ENCODE measurements at regions not wholly inside any gene's neighbourhood (a gene's known extent, or its start where the extent isn't known, plus 50 kb on each side); places are given as distances from the start of the nearest gene placed in this dataset.

GRCh38 chr20:60579941-60580515 lies 621.8 kb downstream of the CDH26 start:
- ChIA-PET CTCF (no interaction called here), POLR2A (no interaction called here)
- no peak overlapping the region for H3K27ac ChIP-seq (ENCODE audit: low read depth, low read length)
- no peaks in the 10 kb centered on the region for H3K36me3 Mint-ChIP-seq
- no peaks in the 10 kb centered on the region for H3K4me1 Mint-ChIP-seq
- H3K9me3 ChIP-seq (ENCODE audit: low read length), result no peaks in the 10 kb centered on the region
- no peaks in the 10 kb centered on the region for H3K9me3 Mint-ChIP-seq
- H3K4me1 ChIP-seq (ENCODE audit: insufficient read depth, low read length), result no peaks in the 10 kb centered on the region
- no peak overlapping the region for H3K4me3 ChIP-seq (ENCODE audit: low read length)
- no peak overlapping the region for H3K27ac Mint-ChIP-seq
- H3K27me3 ChIP-seq (ENCODE audit: insufficient read depth, low read length, poor library complexity, severe bottlenecking), result no peaks in the 10 kb centered on the region
- peaks cover 0 to 2% of the 10 kb centered on the region in 2 donors for H3K27me3 Mint-ChIP-seq
- no peaks in the 10 kb centered on the region for H3K36me3 ChIP-seq (ENCODE audit: insufficient read depth, low read length)
- H3K4me3 Mint-ChIP-seq, result no peak overlapping the region
- no peak for DNase-seq

DNA sequence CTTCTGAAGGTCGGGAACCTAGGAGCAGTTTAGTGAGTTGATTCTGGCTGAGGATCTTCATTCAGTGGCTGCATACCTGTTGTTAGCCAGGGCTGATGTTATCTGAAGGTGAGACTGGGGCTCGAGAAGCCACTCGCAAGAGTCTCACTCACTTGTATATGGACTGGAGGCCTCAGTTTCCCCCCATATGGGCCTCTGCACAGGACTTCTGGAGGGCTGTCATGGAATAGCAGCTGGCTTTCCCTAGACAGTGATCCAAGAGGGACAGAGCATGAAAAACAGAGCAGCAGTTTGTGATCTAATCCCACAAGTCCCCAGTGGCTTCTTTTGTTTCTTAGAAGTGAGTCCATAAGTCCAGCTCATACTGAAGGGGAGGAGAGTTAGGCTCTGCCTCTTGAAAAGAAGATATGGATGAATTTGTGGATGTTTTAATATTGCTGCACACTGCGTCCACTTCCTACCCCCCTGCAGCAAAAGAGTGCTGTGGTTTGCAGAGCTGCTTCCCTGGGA lies 623.4 kb downstream of the CDH26 start:
- Histone ChIP-seq H3K9me3 (ENCODE audit: low read length) (no peaks in the 10 kb centered on the region), H3K4me1 (ENCODE audit: insufficient read depth, low read length) (no peaks in the 10 kb centered on the region), H3K36me3 (ENCODE audit: insufficient read depth, low read length) (no peaks in the 10 kb centered on the region), H3K27me3 (ENCODE audit: insufficient read depth, low read length, poor library complexity, severe bottlenecking) (no peaks in the 10 kb centered on the region), H3K4me3 (ENCODE audit: low read length) (no peak overlapping the region), H3K27ac (ENCODE audit: low read depth, low read length) (no peak overlapping the region)
- peaks cover 0 to under 1% (median 0%) of the 10 kb centered on the region in 5 donors for H3K9me3 Mint-ChIP-seq
- H3K4me1 Mint-ChIP-seq, result no peaks in the 10 kb centered on the region
- no peak for DNase-seq
- H3K4me3 Mint-ChIP-seq, result no peak overlapping the region
- peak overlapping the region in 1 of 8 donors; percentile 28 for H3K27ac Mint-ChIP-seq
- CTCF ChIA-PET, result no interaction called here
- POLR2A ChIA-PET, result no interaction called here
- no peaks in the 10 kb centered on the region for H3K36me3 Mint-ChIP-seq
- peaks cover 0 to 3% of the 10 kb centered on the region in 2 donors for H3K27me3 Mint-ChIP-seq

DNA sequence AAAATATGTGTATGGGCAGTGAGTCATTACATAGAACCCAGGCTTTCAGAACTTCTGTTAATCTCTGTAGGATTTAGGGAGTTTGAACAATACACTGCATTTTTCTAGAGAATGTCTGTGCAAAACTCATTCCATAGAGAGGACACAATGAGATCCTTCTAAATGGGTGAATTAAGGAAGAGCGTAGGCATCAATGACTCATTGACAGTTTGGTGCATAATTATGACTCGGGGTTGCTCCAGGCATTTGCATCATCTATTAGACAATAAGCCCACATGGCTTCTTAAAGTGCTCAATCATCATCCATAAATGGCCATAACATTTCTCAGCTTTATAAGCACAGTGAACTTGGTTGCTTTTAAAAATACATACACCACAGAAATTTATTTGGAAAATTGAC lies 625.5 kb downstream of the CDH26 start:
- Histone ChIP-seq H3K27me3 (ENCODE audit: insufficient read depth, low read length, poor library complexity, severe bottlenecking) (no peaks in the 10 kb centered on the region), H3K36me3 (ENCODE audit: insufficient read depth, low read length) (no peaks in the 10 kb centered on the region), H3K4me1 (ENCODE audit: insufficient read depth, low read length) (no peaks in the 10 kb centered on the region), H3K4me3 (ENCODE audit: low read length) (no peak overlapping the region), H3K9me3 (ENCODE audit: low read length) (no peaks in the 10 kb centered on the region), H3K27ac (ENCODE audit: low read depth, low read length) (no peak overlapping the region)
- no peaks in the 10 kb centered on the region for H3K36me3 Mint-ChIP-seq
- ChIA-PET POLR2A (no interaction called here), CTCF (no interaction called here)
- peaks cover 0 to 1% of the 10 kb centered on the region in 2 donors for H3K27me3 Mint-ChIP-seq
- DNase-seq, result no peak
- no peaks in the 10 kb centered on the region for H3K4me1 Mint-ChIP-seq
- H3K27ac Mint-ChIP-seq, result no peak overlapping the region
- no peak overlapping the region for H3K4me3 Mint-ChIP-seq
- H3K9me3 Mint-ChIP-seq, result peaks cover 0 to 3% (median 0%) of the 10 kb centered on the region in 5 donors

DNA sequence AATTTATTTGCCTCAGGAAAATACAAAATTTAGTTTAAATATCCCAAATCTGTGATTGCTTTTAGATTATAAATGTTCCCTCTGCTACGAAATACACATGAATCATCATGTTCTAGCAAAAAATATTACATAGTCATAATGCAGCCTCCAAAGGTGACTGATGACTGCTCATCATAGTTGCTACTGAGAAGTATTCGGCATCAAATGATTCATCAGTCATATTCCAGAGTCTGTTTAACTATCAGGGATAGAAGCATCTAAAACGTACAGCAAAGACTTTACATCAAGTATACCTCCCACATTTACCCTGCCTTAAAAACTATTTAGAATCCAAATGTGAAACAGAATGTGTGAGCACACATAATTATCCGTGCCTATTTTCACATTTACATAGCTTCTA lies 626.0 kb downstream of the CDH26 start:
- ChIA-PET CTCF (no interaction called here), POLR2A (no interaction called here)
- Mint-ChIP-seq H3K9me3 (peaks cover 0 to 3% (median 0%) of the 10 kb centered on the region in 5 donors), H3K27me3 (peaks cover 0 to 1% of the 10 kb centered on the region in 2 donors), H3K4me1 (no peaks in the 10 kb centered on the region), H3K36me3 (no peaks in the 10 kb centered on the region), H3K27ac (no peak overlapping the region), H3K4me3 (no peak overlapping the region)
- Histone ChIP-seq H3K9me3 (ENCODE audit: low read length) (no peaks in the 10 kb centered on the region), H3K4me3 (ENCODE audit: low read length) (no peak overlapping the region), H3K27me3 (ENCODE audit: insufficient read depth, low read length, poor library complexity, severe bottlenecking) (no peaks in the 10 kb centered on the region), H3K4me1 (ENCODE audit: insufficient read depth, low read length) (no peaks in the 10 kb centered on the region), H3K27ac (ENCODE audit: low read depth, low read length) (no peak overlapping the region), H3K36me3 (ENCODE audit: insufficient read depth, low read length) (no peaks in the 10 kb centered on the region)
- DNase-seq, result no peak

- no peaks in the 10 kb centered on the region for H3K36me3 Mint-ChIP-seq
- Histone ChIP-seq H3K36me3 (ENCODE audit: insufficient read depth, low read length) (no peaks in the 10 kb centered on the region), H3K4me3 (ENCODE audit: low read length) (no peak overlapping the region), H3K4me1 (ENCODE audit: insufficient read depth, low read length) (no peaks in the 10 kb centered on the region), H3K9me3 (ENCODE audit: low read length) (no peaks in the 10 kb centered on the region), H3K27me3 (ENCODE audit: insufficient read depth, low read length, poor library complexity, severe bottlenecking) (no peaks in the 10 kb centered on the region), H3K27ac (ENCODE audit: low read depth, low read length) (no peak overlapping the region)
- ChIA-PET CTCF (no interaction called here), POLR2A (no interaction called here)
- H3K4me1 Mint-ChIP-seq, result no peaks in the 10 kb centered on the region
- peaks cover 0 to 1% of the 10 kb centered on the region in 2 donors for H3K27me3 Mint-ChIP-seq
- peaks cover 0 to 3% (median 0%) of the 10 kb centered on the region in 5 donors for H3K9me3 Mint-ChIP-seq
- no peak overlapping the region for H3K4me3 Mint-ChIP-seq
- no peak for DNase-seq
- H3K27ac Mint-ChIP-seq, result no peak overlapping the region
Measured at GRCh38 chr20:60585651-60586050, 627.4 kb downstream of the CDH26 start.

DNA sequence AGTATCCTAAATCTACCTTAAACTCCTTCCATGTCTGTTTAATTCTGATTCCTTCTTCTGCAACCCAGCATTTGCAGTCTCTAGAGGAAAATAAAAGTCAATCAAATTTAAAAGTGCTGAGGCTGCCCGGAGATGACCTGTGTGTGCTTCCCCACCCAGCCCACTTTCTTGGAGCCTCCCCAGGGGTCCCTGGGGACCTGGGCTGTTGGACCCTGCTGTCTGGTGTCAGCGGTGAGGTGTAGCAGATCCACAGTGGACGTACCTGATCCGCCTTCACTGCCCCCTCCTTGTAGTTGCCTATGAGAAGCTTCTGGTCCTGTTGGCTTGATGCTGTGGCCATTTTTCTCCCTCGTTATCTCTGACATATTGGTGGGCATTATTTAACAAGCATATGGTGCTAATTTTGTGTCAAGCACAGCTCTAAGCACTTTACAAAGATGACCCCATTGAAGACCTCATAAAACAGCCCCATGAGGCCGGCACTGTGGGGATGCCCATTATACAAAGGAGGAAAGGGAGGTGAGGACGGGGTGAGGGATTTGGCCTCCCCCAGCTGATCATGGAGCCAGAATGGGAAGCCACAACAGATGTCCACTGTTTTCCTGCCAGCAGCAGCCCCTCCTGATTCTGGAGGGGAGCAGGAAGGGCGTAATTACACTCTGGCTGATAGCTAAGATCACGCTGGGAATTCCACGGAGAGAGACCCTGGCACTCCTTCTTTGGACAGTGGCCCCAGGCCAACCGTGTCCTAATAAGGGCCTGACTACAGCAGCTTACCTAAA lies 628.2 kb downstream of the CDH26 start:
- H3K4me3 Mint-ChIP-seq, result no peak overlapping the region
- H3K9me3 ChIP-seq (ENCODE audit: low read length), result no peaks in the 10 kb centered on the region
- no peaks in the 10 kb centered on the region for H3K4me1 Mint-ChIP-seq
- no peak overlapping the region for H3K4me3 ChIP-seq (ENCODE audit: low read length)
- peaks cover 0 to 1% of the 10 kb centered on the region in 2 donors for H3K27me3 Mint-ChIP-seq
- H3K9me3 Mint-ChIP-seq, result peaks cover 0 to 3% (median 0%) of the 10 kb centered on the region in 5 donors
- CTCF ChIA-PET, result no interaction called here
- no peaks in the 10 kb centered on the region for H3K27me3 ChIP-seq (ENCODE audit: insufficient read depth, low read length, poor library complexity, severe bottlenecking)
- H3K36me3 Mint-ChIP-seq, result no peaks in the 10 kb centered on the region
- POLR2A ChIA-PET, result no interaction called here
- no peak overlapping the region for H3K27ac Mint-ChIP-seq
- H3K27ac ChIP-seq (ENCODE audit: low read depth, low read length), result no peak overlapping the region
- H3K4me1 ChIP-seq (ENCODE audit: insufficient read depth, low read length), result no peaks in the 10 kb centered on the region
- no peaks in the 10 kb centered on the region for H3K36me3 ChIP-seq (ENCODE audit: insufficient read depth, low read length)
- no peak for DNase-seq

- Mint-ChIP-seq H3K27me3 (peaks cover 0 to 1% of the 10 kb centered on the region in 2 donors), H3K27ac (no peak overlapping the region), H3K36me3 (no peaks in the 10 kb centered on the region), H3K4me3 (no peak overlapping the region), H3K9me3 (peaks cover 0 to 3% (median 0%) of the 10 kb centered on the region in 5 donors), H3K4me1 (no peaks in the 10 kb centered on the region)
- Histone ChIP-seq H3K27me3 (ENCODE audit: insufficient read depth, low read length, poor library complexity, severe bottlenecking) (no peaks in the 10 kb centered on the region), H3K9me3 (ENCODE audit: low read length) (no peaks in the 10 kb centered on the region), H3K36me3 (ENCODE audit: insufficient read depth, low read length) (no peaks in the 10 kb centered on the region), H3K27ac (ENCODE audit: low read depth, low read length) (no peak overlapping the region), H3K4me1 (ENCODE audit: insufficient read depth, low read length) (no peaks in the 10 kb centered on the region), H3K4me3 (ENCODE audit: low read length) (no peak overlapping the region)
- ChIA-PET CTCF (no interaction called here), POLR2A (no interaction called here)
- no peak for DNase-seq
Measured at GRCh38 chr20:60587986-60588385, 629.8 kb downstream of the CDH26 start.

DNA sequence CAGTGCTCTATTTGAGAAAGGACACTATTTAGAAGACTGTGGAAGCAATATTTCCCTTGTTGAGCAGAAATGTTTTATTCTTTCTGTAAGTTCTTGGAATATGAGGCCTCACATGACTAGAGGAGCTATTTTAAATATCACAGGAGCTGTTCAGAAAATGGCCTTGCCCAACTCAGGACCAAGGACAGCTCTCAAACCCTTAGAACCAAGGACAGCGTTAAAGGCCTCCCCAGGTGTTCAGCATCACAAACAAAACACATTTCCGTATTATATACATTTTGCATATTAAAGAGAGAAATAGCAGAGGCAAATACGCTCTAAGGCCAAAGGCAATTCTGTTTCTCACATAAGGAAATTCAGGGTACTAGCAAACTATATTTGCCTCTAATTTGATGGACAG lies 631.4 kb downstream of the CDH26 start:
- no peak for DNase-seq
- H3K36me3 ChIP-seq (ENCODE audit: insufficient read depth, low read length), result no peaks in the 10 kb centered on the region
- no peak overlapping the region for H3K27ac ChIP-seq (ENCODE audit: low read depth, low read length)
- no peaks in the 10 kb centered on the region for H3K4me1 Mint-ChIP-seq
- no peak overlapping the region for H3K4me3 Mint-ChIP-seq
- H3K9me3 ChIP-seq (ENCODE audit: low read length), result no peaks in the 10 kb centered on the region
- peaks cover 0 to 1% of the 10 kb centered on the region in 2 donors for H3K27me3 Mint-ChIP-seq
- CTCF ChIA-PET, result no interaction called here
- H3K27me3 ChIP-seq (ENCODE audit: insufficient read depth, low read length, poor library complexity, severe bottlenecking), result no peaks in the 10 kb centered on the region
- peaks cover 0 to 3% (median 0%) of the 10 kb centered on the region in 5 donors for H3K9me3 Mint-ChIP-seq
- no peak overlapping the region for H3K4me3 ChIP-seq (ENCODE audit: low read length)
- H3K4me1 ChIP-seq (ENCODE audit: insufficient read depth, low read length), result no peaks in the 10 kb centered on the region
- H3K36me3 Mint-ChIP-seq, result no peaks in the 10 kb centered on the region
- POLR2A ChIA-PET, result no interaction called here
- H3K27ac Mint-ChIP-seq, result no peak overlapping the region
